ENCODE measurements at regions not wholly inside any gene's neighbourhood (a gene's known extent, or its start where the extent isn't known, plus 50 kb on each side); places are given as distances from the start of the nearest gene placed in this dataset.

DNA sequence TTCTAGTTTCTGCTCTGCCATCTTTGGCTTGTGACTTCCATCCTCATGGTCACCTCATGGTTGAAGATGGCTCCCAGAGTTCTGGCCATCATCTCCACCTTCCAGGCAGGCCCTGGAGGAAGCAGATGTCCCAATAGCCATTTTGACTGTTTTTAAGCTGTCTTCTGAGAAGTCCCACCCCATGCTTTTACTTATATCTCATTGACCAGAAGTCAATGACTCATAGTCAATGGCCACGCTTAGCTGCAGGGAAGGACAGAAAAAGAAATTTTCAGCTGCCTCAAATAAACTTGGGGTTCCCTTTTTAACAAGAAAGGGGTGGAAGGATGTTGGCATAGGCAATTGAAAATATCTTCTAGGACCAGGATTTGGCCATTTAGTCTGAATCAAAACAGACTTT, 168.1 kb downstream of the AACS start:
- POLR2A ChIA-PET, result no interaction called here
- no peaks in the 10 kb centered on the region for H3K36me3 ChIP-seq (ENCODE audit: control insufficient read depth in 2 of 2, insufficient read depth in 2 of 2, low read length in 1 of 2)
- H3K4me1 ChIP-seq (ENCODE audit: control insufficient read depth, insufficient read depth, low read length), result no peaks in the 10 kb centered on the region
- ATAC-seq (no peak), FAIRE-seq (no peak), DNase-seq (ENCODE audit: low read depth, low spot score) (no peak)
- intact Hi-C loops (cut with micrococcal nuclease; ENCODE audit: unreplicated experiment), result no loop called here
- H3K4me3 ChIP-seq, result no peak overlapping the region
- WGBS (ENCODE audit: insufficient coverage, insufficient replicate concordance, low lambda C conversion rate, missing lambda C conversion rate), result 6% methylated on average over 1 of the region's 1 CpG
- H3K9ac ChIP-seq (ENCODE audit: control insufficient read depth, insufficient read depth, low read length), result no peak overlapping the region
- no peaks in the 10 kb centered on the region for H3K79me2 ChIP-seq (ENCODE audit: control insufficient read depth, insufficient read depth, low read length)
- no peaks in the 10 kb centered on the region for H3K9me3 ChIP-seq (replicated peaks; ENCODE audit: control insufficient read depth, insufficient read depth, low read length)
- in situ Hi-C loops (cut with MboI), result no loop called here
- H4K20me1 ChIP-seq (ENCODE audit: control insufficient read depth, insufficient read depth), result no peaks in the 10 kb centered on the region
- CTCF ChIA-PET, result no interaction called here
- no peak overlapping the region for H2AFZ ChIP-seq (ENCODE audit: control insufficient read depth, low read depth, low read length)
- no peak overlapping the region for H3K27ac ChIP-seq (ENCODE audit: control insufficient read depth, insufficient read depth)
- SMC1A ChIA-PET (ENCODE audit: uncharacterized antibody, unreplicated experiment), result no interaction called here
- RAD21 ChIA-PET (ENCODE audit: unreplicated experiment), result no interaction called here
- H3K4me2 ChIP-seq (ENCODE audit: control insufficient read depth, insufficient read depth), result no peak overlapping the region
- TF ChIP-seq STAT1 (conservative IDR thresholded peaks at IDR 0.05), result no peak
- no peak for TF ChIP-seq SUZ12 (IDR thresholded peaks at IDR 0.05; ENCODE audit: unreplicated experiment)
- no TSS peak for BruUV-seq (replicated peaks)
- no peaks in the 10 kb centered on the region for H3K27me3 ChIP-seq (replicated peaks in 1 of 2; ENCODE audit: control insufficient read depth in 2 of 2, insufficient read depth in 2 of 2, low read length in 1 of 2)

DNA sequence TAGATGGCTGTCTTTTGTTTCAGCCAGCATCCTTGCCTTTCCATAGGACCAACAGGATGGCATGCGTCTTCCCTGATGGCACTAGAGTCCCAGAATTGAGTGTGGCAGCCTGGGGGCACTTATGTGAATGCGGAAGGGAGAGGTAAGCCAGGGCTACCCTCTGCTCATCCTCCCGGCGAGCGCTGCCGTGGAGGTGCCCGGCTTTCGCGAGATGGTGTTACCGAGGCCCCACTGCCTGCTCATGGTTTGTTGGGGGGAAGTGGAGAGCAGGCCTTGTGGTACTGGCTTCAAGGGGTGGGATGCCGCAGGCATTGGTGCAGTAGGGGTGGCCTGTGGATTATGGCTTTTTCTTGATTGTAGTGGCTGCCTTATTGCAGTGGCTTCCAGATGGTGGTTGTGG, 174.3 kb downstream of the AACS start:
- ChIA-PET CTCF (no interaction called here), POLR2A (no interaction called here), SMC1A (ENCODE audit: uncharacterized antibody, unreplicated experiment) (interaction anchor here (1.5 kb wide), 1 partner anchor 8 kb away, joined by 3 read pairs; no protein-coding TSS in a partner anchor), RAD21 (ENCODE audit: unreplicated experiment) (no interaction called here)
- DNase-seq (ENCODE audit: low read depth, low spot score), result no peak
- H2AFZ ChIP-seq (ENCODE audit: control insufficient read depth, low read depth, low read length), result no peak overlapping the region
- FAIRE-seq, result no peak
- H3K4me1 ChIP-seq (ENCODE audit: control insufficient read depth, insufficient read depth, low read length), result no peaks in the 10 kb centered on the region
- no peak overlapping the region for H3K4me2 ChIP-seq (ENCODE audit: control insufficient read depth, insufficient read depth)
- no peaks in the 10 kb centered on the region for H3K9me3 ChIP-seq (replicated peaks; ENCODE audit: control insufficient read depth, insufficient read depth, low read length)
- H3K79me2 ChIP-seq (ENCODE audit: control insufficient read depth, insufficient read depth, low read length), result no peaks in the 10 kb centered on the region
- H3K36me3 ChIP-seq (ENCODE audit: control insufficient read depth in 2 of 2, insufficient read depth in 2 of 2, low read length in 1 of 2), result no peaks in the 10 kb centered on the region
- in situ Hi-C loops (cut with MboI) (no loop called here), intact Hi-C loops (cut with micrococcal nuclease; ENCODE audit: unreplicated experiment) (no loop called here)
- H3K9ac ChIP-seq (ENCODE audit: control insufficient read depth, insufficient read depth, low read length), result no peak overlapping the region
- H3K27me3 ChIP-seq (replicated peaks in 1 of 2; ENCODE audit: control insufficient read depth in 2 of 2, insufficient read depth in 2 of 2, low read length in 1 of 2), result peaks cover 0 to 2% of the 10 kb centered on the region in 2 experiments; a peak in 2 of 4 replicates
- TF ChIP-seq, protein P1, sequence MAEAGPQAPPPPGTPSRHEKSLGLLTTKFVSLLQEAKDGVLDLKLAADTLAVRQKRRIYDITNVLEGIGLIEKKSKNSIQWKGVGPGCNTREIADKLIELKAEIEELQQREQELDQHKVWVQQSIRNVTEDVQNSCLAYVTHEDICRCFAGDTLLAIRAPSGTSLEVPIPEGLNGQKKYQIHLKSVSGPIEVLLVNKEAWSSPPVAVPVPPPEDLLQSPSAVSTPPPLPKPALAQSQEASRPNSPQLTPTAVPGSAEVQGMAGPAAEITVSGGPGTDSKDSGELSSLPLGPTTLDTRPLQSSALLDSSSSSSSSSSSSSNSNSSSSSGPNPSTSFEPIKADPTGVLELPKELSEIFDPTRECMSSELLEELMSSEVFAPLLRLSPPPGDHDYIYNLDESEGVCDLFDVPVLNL (IDR thresholded peaks at IDR 0.05; ENCODE audit: low read depth, low read length), result no peak
- TF ChIP-seq, protein P2, sequence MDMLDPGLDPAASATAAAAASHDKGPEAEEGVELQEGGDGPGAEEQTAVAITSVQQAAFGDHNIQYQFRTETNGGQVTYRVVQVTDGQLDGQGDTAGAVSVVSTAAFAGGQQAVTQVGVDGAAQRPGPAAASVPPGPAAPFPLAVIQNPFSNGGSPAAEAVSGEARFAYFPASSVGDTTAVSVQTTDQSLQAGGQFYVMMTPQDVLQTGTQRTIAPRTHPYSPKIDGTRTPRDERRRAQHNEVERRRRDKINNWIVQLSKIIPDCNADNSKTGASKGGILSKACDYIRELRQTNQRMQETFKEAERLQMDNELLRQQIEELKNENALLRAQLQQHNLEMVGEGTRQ (IDR thresholded peaks at IDR 0.05; ENCODE audit: borderline replicate concordance, low read depth, low read length), result no peak
- TF ChIP-seq ASH2L (IDR thresholded peaks at IDR 0.05; ENCODE audit: borderline replicate concordance, low read depth) (no peak), JUND (IDR thresholded peaks at IDR 0.05; ENCODE audit: low read depth, low read length) (no peak), CEBPB (IDR thresholded peaks at IDR 0.05; ENCODE audit: borderline replicate concordance in 1 of 2, low read depth in 2 of 2, low read length in 2 of 2) (no peak), EED (IDR thresholded peaks at IDR 0.05; ENCODE audit: low read depth) (no peak), MEF2B (IDR thresholded peaks at IDR 0.05; ENCODE audit: partially characterized antibody, poor library complexity, severe bottlenecking) (no peak)
- TF ChIP-seq, protein P3, sequence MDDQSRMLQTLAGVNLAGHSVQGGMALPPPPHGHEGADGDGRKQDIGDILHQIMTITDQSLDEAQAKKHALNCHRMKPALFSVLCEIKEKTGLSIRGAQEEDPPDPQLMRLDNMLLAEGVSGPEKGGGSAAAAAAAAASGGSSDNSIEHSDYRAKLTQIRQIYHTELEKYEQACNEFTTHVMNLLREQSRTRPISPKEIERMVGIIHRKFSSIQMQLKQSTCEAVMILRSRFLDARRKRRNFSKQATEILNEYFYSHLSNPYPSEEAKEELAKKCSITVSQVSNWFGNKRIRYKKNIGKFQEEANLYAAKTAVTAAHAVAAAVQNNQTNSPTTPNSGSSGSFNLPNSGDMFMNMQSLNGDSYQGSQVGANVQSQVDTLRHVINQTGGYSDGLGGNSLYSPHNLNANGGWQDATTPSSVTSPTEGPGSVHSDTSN (IDR thresholded peaks at IDR 0.05; ENCODE audit: insufficient replicate concordance, low read depth, low read length), result no peak
- TF ChIP-seq, protein P4, sequence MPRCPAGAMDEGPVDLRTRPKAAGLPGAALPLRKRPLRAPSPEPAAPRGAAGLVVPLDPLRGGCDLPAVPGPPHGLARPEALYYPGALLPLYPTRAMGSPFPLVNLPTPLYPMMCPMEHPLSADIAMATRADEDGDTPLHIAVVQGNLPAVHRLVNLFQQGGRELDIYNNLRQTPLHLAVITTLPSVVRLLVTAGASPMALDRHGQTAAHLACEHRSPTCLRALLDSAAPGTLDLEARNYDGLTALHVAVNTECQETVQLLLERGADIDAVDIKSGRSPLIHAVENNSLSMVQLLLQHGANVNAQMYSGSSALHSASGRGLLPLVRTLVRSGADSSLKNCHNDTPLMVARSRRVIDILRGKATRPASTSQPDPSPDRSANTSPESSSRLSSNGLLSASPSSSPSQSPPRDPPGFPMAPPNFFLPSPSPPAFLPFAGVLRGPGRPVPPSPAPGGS (IDR thresholded peaks at IDR 0.05; ENCODE audit: borderline replicate concordance, insufficient read depth, low read depth, low read length, poor library complexity, severe bottlenecking), result no peak
- BruUV-seq (replicated peaks), result no TSS peak
- H4K20me1 ChIP-seq (ENCODE audit: control insufficient read depth, insufficient read depth), result no peaks in the 10 kb centered on the region
- WGBS (ENCODE audit: insufficient coverage, insufficient replicate concordance, low lambda C conversion rate, missing lambda C conversion rate), result 73% methylated on average over 11 of the region's 11 CpGs
- no peak overlapping the region for H3K4me3 ChIP-seq
- ATAC-seq, result no peak
- H3K27ac ChIP-seq (ENCODE audit: control insufficient read depth, insufficient read depth), result no peak overlapping the region
